Activated CD4-positive, alpha-beta T cell treated with anti-CD3 and anti-CD28 coated beads, Interleukin-2, amount 50 U/mL, for 4 hours (primary cell): ENCODE measurements at regions not wholly inside any gene's neighbourhood (a gene's known extent, or its start where the extent isn't known, plus 50 kb on each side); places are given as distances from the start of the nearest gene placed in this dataset.

Source experiments
- DNase-seq, 2 experiments: peaks; one replicate each; pipeline ENCODE4 v3.0.0-alpha.2; 2020

GRCh38 chr11:112469376-112469775 lies 208.7 kb upstream of the PLET1 start:
- DNase-seq = no peak

GRCh38 chr11:112470355-112470754 lies 209.7 kb upstream of the PLET1 start:
- DNase-seq = no peak

- DNase-seq = no peak
Observed at GRCh38 chr11:112471731-112472130, 211.1 kb upstream of the PLET1 start.

GRCh38 chr11:112477152-112477551 lies 216.5 kb upstream of the PLET1 start:
- DNase-seq = no peak

GRCh38 chr11:112477581-112478317 lies 217.1 kb upstream of the PLET1 start:
- no peak for DNase-seq

DNA sequence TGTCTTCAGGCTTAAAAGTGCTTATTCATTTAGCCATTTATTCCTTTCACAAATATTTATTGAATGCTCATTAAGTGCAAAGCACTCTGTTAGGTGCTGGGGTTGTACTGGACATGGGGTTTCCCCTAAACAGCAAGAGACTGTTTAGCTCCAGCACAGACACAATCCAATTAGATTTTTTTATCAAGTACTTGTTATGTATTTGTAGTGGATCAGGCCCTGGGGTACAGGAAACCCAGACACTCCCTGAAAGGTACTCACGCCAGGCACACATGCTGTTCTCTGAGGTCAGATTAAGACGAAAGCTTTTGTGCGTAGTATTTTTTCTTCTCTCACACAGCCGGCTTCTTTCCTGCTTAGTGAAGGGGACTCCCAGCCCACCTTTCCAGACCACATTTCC lies 218.1 kb upstream of the PLET1 start:
- DNase-seq = no peak

- DNase-seq = no peak
Observed at GRCh38 chr11:112481431-112481830, 220.8 kb upstream of the PLET1 start.

DNA sequence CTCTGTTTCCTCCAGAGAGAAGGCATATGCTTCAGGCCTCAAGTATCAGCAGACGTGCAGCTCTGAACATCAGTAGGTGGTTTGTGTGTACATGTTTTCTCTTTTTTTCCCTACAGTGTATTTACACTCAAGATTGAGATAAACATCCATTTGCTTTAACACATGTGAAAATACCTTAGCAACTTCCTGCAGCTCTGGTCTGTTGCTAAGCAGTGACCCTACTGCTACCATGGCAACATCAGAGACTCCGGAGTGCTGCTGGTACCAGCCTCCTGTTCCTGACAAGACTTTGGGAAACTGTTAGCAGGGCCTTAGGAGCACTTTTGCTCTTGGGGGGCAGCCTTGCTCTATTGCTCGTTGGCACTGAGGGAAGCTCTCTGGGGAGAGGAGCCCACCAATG lies 221.2 kb upstream of the PLET1 start:
- no peak for DNase-seq

GRCh38 chr11:112485280-112485679 lies 224.6 kb upstream of the PLET1 start:
- no peak for DNase-seq

DNA sequence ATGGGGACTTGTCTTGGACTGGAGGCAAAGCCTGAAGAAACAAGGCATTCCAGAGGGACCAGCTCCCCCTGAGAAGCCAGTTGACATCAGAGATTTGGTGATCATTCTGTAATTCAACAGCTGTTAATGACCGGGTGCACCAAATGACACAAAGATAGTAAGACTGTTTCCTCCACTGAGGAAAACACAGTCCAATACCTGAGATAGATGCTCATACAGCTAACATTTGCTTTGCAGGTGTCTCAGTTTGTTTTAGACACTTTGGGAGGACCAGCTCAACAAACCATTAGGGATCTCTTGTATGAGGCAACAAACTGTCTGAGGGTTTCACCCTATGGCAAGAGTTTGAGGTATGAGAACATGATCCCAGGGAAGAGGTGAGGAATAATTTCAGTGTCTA lies 237.2 kb upstream of the PLET1 start:
- no peak for DNase-seq

- no peak for DNase-seq
Observed at GRCh38 chr11:112498701-112499100, 238.0 kb upstream of the PLET1 start.

DNA sequence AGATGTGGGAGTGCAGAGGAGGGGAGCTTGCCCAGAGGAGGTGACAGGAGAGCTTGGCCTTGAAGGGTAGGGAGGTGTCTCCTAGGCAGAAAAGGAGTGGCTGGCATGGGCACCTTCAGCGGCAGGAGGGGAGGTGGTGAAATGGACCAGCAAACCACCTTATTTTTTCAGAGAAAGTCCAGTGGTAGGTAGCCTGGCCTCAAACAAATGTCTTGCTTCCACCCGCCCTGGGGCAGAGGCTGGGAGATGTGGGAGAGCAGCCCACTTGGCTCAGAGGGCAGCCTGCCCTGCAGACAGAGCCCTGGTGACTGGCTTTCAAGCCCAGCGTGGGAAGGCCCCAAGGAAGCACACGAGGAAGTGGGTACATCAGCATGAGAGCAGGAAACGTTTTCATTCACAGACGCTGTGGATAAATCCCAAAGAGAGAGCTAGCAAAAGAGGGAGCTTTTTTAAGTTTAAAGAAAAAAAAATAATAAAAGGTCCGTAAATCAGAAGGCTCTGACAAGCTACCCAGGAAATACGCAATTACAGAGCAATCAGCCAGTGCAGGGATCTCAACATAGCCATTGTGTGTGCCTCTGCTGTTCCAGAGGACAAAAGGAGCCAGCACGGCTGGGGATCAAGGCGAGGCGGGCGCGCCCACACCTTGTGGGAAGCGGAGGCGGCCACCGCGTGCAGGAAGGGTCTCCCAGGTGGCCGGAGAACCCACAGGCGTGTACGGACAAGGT lies 238.7 kb upstream of the PLET1 start:
- DNase-seq = no peak

- DNase-seq = no peak
Observed at GRCh38 chr11:112499881-112500204, 239.2 kb upstream of the PLET1 start.

GRCh38 chr11:112503410-112503809 lies 242.8 kb upstream of the PLET1 start:
- no peak for DNase-seq

GRCh38 chr11:112504056-112504455 lies 243.4 kb upstream of the PLET1 start:
- DNase-seq = no peak

DNA sequence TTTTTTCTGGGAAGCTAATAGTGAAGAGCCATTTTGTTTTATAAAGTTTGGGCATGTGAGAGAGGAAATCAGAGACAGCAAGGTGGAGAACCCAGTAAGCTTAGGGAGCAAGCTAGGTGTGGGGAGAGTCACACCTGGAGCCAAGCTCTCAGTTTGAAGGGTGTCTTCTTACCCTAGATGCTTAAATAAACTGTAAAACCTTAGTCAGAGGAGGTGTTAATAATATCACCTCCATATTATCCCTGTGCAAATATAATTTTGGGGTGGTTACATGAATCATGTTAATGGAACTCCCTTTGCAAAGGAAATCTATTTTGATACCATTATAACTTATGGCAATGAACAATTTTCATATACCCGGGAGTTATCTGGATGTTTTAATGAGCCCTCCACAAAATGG lies 246.2 kb upstream of the PLET1 start:
- no peak for DNase-seq

GRCh38 chr11:112507281-112507680 lies 246.6 kb upstream of the PLET1 start:
- DNase-seq = no peak

DNA sequence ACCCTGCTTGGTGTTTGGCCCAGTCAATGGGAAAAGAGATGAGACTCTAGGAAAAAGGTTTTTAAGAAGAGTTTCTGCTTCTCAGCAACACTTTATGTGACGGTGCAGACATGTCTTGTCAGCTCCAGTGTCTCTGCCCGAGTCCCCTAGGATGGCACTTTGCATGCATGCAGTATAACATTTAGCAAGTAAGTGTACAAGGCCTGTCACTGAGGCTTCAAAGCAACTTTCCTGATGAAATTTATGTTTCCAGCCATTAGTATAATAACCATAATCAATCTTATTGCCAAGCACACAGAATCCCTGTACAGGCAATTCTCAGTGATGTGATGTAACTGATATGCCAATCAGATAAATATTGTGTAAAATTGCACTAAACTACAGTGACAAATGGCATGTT lies 248.1 kb upstream of the PLET1 start:
- no peak for DNase-seq

DNA sequence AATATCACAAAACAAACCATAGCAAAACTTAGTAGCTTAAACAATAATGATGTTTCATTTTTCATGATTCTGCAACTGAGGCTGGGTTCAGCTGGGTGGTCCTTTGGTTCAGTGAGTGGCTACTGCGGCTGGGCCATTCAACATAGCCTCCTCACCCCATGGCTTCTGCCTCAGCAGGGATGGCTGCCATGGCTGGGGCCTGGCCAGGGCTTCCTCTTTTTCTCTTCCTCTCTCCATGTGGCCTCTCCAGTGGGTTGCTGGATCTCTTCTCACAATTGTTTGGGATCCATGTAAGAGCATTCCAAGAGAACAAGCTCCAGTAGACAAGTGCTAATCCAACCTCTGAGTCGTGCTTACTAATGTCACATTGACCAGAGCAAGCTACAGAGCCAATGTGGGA lies 248.6 kb upstream of the PLET1 start:
- no peak for DNase-seq

DNA sequence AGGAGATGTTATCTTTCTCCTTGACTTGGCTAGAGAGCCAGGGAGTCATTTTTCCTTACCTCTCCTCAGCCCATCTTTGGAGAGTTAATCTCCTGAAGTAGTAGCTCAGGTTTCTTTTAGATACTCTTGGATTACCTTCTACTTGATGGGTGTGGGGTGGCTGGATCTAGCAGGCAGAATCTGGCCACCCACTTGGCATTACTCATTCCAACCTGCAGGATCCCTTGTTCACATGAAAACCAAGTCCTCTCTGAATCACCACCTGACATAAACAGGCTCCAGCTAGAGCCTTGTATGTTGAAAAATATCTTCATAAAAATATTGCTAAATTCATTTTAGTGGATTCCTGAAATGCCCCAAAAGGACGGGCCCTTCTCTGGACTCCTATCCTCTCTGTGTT lies 250.6 kb upstream of the PLET1 start:
- no peak for DNase-seq

DNA sequence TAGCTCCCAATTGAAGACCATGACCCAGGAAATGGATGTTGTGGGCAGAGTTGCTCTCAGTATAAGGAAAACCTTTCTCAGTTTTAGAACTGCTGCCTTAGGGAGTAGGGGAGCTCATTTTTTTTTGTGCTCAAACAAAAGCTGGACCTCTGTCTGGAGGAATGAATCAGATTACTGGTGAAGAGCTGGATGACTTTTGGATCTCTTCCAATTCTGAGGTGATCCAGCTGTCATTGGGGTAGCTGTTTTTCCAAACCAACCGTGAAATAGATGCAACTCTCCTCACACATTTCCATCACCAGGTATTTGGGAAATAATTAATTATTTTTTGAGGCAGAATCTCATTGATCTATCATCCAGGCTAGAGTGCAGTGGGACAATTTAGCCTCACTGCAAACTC lies 251.3 kb upstream of the PLET1 start:
- DNase-seq = no peak

DNA sequence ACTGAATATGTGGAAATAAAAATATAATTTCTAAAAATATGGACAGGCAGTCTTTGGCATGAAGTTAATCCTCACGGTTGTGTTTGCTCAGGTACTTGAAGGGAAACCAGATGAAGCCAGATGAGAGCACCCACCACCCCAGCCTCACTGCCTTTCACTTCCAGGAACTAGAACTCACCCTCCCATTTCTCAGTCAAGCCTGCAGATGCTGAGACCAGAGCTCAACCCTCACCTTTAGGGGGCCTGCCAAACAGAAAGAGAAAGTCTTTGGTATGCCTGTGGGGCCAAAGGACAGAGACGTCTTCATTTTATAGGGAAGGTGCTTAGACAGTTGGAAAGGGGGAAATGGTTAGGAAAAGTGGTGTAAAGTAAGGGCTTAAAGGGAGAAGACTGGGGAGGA lies 252.8 kb upstream of the PLET1 start:
- no peak for DNase-seq

- DNase-seq = no peak
Observed at GRCh38 chr11:112514011-112514740, 253.5 kb upstream of the PLET1 start.

- no peak for DNase-seq
Observed at GRCh38 chr11:112516261-112516660, 255.6 kb upstream of the PLET1 start.
